GM19025 (cell line): ENCODE measurements at regions not wholly inside any gene's neighbourhood (a gene's known extent, or its start where the extent isn't known, plus 50 kb on each side); places are given as distances from the start of the nearest gene placed in this dataset.
A peak's percentile ranks its signal among the peaks of the same experiment; 100 is the strongest.
"Not testable (repeated sequence)": the region's sequence is repeated elsewhere in the genome, so short reads cannot be mapped to it uniquely, and the experiment has no call there.

ENCODE experiments used
- ATAC-seq: cut with Tn5 transposase; IDR thresholded peaks from one replicate; pipeline ENCODE4 v1.9.1; 2021; ENCODE audit warnings: mild to moderate bottlenecking, low read depth, moderate library complexity; ENCODE audit not compliant: unreplicated experiment

DNA sequence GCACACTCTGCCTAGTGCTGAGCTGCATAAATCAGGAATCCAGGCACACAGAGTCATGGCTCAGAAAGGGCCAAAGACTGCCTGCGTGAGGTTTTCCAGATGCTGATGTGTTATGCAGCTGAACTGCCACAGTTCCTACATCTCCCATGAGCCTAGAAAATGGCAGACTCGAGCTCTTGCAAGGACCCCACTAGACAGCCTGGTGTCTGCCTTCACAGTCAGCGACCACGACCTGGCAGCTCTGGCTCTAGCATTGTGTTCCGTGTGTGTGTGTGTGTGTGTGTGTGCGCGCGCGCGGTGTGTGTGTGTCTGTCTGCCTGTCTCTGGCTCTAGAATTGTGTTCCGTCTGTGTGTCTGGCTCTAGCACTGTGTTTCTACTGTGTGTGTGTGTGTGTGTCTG is 203.6 kb upstream of the AGTR2 start:
- ATAC-seq, result no peak

DNA sequence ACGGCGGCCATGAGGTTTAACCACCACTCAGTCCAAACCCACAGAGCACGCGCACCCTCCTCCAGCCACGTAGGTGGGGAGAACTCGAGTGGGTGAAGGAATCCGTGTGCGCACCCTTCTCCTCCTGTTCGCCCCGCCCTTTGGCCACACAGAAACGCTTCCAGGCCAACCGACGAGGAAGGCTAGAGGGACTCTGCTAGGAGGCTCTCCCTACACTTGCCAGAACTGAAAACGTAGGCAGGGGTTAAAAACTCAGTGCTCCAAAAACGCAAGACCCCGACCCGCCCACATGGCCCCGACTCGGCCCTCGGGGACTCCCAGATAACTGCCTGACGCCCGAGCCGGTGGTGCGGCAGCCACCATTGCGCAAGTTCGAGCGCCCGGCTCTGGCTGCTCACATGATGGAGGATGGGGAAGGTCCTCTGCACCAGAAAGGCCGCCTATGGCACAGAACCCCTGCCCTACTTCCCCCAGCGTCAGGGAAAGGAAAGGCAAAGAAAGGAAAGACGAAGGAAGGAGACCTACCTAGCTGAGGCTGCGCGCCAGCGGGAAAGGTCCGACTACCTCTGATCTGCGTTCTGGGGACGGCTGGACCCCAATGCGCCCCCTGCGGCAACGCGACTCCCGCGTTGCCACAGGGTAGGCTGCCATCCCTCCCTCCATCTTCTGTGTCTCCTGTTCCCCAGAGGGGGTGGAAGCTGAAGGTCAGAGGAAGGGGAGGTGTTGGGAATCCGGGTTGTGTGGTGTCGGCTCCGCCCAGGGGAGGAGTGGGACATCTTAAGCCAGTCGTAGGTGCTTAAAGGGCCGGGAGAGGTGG is 201.9 kb upstream of the AGTR2 start:
- ATAC-seq, result peak; percentile 62

DNA sequence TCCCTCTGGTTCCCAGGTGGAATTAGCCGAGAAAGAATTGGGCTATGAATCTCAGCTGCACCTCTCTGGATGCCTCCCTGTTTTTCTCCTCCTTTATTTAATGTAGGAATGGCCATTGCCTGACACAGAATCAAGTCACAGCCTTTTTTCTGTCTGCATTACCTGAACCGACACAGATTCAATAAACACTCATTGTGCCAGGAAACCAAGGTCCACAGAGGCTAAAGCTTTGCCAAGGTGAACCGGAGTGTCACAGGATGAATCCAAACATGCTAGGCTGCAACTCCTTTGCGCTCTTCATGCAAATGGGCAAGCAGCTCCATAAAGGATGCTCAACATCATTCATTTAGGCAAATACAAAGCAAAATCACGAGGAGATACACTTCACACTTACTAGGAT is 199.8 kb upstream of the AGTR2 start:
- ATAC-seq, result no peak

DNA sequence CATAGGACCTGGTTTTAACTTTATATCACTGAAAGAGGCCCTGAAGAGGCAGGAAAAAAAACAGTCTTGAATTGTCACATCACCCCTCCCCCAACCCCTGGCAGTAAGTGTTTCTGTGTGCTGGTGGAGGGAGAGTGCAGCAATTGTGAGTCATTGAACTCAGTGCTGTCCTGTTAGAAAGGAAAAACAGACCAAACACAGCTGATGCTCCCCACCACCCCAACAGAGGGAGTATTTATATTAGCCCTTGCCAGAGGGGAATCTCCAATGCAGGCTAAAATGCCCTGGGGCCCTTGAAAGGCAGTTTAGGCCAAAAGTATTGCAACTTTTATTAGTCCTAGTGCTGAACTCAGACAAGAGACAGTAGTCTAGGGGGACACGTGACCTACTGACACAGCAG is 197.8 kb upstream of the AGTR2 start:
- ATAC-seq, result no peak

DNA sequence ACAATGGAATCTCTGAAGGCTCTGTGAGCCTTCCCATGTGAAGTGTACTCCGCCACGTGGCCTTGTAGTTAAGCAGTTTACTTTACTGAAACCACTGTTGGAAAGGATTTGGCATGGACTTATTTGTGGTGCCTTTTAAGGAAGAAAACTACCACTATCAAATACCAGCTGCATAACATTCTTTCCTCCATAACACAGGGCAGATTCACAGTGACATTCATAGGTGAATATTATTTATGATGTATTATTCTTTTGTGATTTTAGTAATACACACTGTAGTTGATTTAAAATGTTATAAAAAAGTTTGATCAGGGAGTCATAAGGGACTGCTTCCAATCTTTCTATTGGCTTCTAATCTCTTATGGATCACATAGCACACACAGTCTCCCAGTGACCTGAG is 192.5 kb upstream of the AGTR2 start:
- ATAC-seq, result no peak

GRCh38 chrX:115983148-115983547 is 187.4 kb upstream of the AGTR2 start:
- ATAC-seq, result not testable (repeated sequence)

- ATAC-seq, result not testable (repeated sequence)
Observed at GRCh38 chrX:115987464-115987863, 183.1 kb upstream of the AGTR2 start.

DNA sequence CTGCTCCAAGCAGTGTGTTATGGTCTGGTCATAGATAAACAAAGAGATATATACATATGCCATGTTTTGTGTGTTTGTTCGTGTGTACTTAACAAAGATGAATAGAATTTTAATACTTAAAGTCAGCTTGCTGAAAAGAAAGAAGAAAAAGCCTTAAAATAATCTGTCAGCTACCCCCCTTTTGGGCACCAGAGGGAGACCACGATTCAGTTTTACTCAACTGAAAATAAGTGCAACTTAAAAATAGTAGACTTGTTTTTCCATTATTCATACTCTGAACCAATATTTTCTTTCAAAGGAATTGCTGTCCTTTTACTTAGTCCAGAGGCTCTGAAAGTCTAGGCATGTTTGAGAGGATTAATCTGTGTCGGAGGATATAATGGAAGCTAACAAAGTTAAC is 181.7 kb upstream of the AGTR2 start:
- no peak for ATAC-seq

- no peak for ATAC-seq
Observed at GRCh38 chrX:115989686-115990085, 180.9 kb upstream of the AGTR2 start.

DNA sequence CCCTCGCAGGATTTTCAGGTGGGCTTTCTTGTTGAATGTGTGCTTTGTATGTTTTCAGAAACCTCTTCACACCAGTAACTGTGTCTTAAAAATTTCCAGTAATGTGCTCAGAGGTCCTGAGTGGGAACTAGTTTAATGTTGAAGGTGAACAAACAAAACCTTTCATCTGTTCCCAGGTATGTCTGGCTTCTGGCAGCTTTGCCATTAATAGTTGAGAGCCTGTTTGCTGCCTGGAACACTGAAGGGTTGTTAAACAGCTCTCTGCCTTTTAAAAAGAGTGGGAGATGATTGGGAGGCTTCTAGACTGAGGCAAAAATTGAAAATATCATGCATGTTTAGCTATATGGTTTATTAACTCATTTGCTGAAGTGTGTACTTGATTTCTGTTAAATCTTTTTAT is 161.2 kb upstream of the AGTR2 start:
- peak; percentile 5 for ATAC-seq

- peak; percentile 65 for ATAC-seq
Observed at GRCh38 chrX:116009861-116010710, 160.5 kb upstream of the AGTR2 start.

GRCh38 chrX:116010939-116011338 is 159.6 kb upstream of the AGTR2 start:
- no peak for ATAC-seq

DNA sequence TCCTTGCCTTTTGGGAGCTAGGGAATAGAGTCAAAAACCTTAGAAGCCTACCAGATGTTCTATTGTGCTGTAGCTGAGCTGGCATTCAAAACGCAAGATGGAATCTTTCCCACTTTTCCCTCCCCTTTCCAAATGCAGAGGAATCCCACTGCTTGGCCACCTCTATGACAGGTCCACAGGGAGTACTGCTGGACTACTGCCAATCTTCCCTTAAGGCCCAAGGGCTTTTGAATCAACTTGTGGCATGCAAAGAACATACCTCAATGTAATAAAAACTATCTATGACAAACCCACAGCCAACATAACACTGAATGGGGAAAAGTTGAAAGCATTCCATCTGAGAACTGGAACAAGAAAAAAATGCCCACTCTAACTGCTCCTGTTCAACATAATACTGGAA is 139.2 kb upstream of the AGTR2 start:
- no peak for ATAC-seq
